ENCODE measurements at regions not wholly inside any gene's neighbourhood (a gene's known extent, or its start where the extent isn't known, plus 50 kb on each side); places are given as distances from the start of the nearest gene placed in this dataset.

- no peak overlapping the region for H3K27ac ChIP-seq
- no peak for DNase-seq (ENCODE audit: low spot score)
- TF ChIP-seq CTCF (conservative IDR thresholded peaks at IDR 0.05; ENCODE audit: low read depth): no peak
- ChIA-PET CTCF (no interaction called here), POLR2A (ENCODE audit: low non-redundant PET) (no interaction called here)
Observed at GRCh38 chr11:101336858-101337257, 207.2 kb upstream of the PGR start.

- no peak for TF ChIP-seq CTCF (conservative IDR thresholded peaks at IDR 0.05; ENCODE audit: low read depth)
- no peak for DNase-seq (ENCODE audit: low spot score)
- no peak overlapping the region for H3K27ac ChIP-seq
- POLR2A ChIA-PET (ENCODE audit: low non-redundant PET): no interaction called here
- CTCF ChIA-PET: interaction anchor here (0.7 kb wide), 1 partner anchor 11 kb away, joined by 3 read pairs; no protein-coding TSS in a partner anchor
Observed at GRCh38 chr11:101336155-101336554, 206.5 kb upstream of the PGR start.

GRCh38 chr11:101334581-101334980, 205.0 kb upstream of the PGR start:
- DNase-seq (ENCODE audit: low spot score): no peak
- CTCF ChIA-PET: no interaction called here
- POLR2A ChIA-PET (ENCODE audit: low non-redundant PET): no interaction called here
- no peak for TF ChIP-seq CTCF (conservative IDR thresholded peaks at IDR 0.05; ENCODE audit: low read depth)
- H3K27ac ChIP-seq: no peak overlapping the region

- POLR2A ChIA-PET (ENCODE audit: low non-redundant PET): no interaction called here
- H3K27ac ChIP-seq: no peak overlapping the region
- CTCF ChIA-PET: no interaction called here
- no peak for TF ChIP-seq CTCF (conservative IDR thresholded peaks at IDR 0.05; ENCODE audit: low read depth)
- no peak for DNase-seq (ENCODE audit: low spot score)
Observed at GRCh38 chr11:101331411-101331810, 201.8 kb upstream of the PGR start.

- no peak for DNase-seq (ENCODE audit: low spot score)
- POLR2A ChIA-PET (ENCODE audit: low non-redundant PET): no interaction called here
- no peak for TF ChIP-seq CTCF (conservative IDR thresholded peaks at IDR 0.05; ENCODE audit: low read depth)
- H3K27ac ChIP-seq: no peak overlapping the region
- CTCF ChIA-PET: no interaction called here
Observed at GRCh38 chr11:101327908-101328307, 198.3 kb upstream of the PGR start.

- no peak for TF ChIP-seq CTCF (conservative IDR thresholded peaks at IDR 0.05; ENCODE audit: low read depth)
- CTCF ChIA-PET: no interaction called here
- no peak overlapping the region for H3K27ac ChIP-seq
- POLR2A ChIA-PET (ENCODE audit: low non-redundant PET): no interaction called here
- DNase-seq (ENCODE audit: low spot score): no peak
Observed at GRCh38 chr11:101326141-101326540, 196.5 kb upstream of the PGR start.

- no peak for DNase-seq (ENCODE audit: low spot score)
- no peak overlapping the region for H3K27ac ChIP-seq
- no peak for TF ChIP-seq CTCF (conservative IDR thresholded peaks at IDR 0.05; ENCODE audit: low read depth)
- POLR2A ChIA-PET (ENCODE audit: low non-redundant PET): no interaction called here
- CTCF ChIA-PET: interaction anchor here (1.2 kb wide), 1 partner anchor 109 kb away, joined by 3 read pairs; no protein-coding TSS in a partner anchor
Observed at GRCh38 chr11:101323997-101324396, 194.4 kb upstream of the PGR start.
